RWPE2 (cell line): ENCODE measurements at regions not wholly inside any gene's neighbourhood (a gene's known extent, or its start where the extent isn't known, plus 50 kb on each side); places are given as distances from the start of the nearest gene placed in this dataset.

Source experiments
- ATAC-seq: fragments of 200-7000 bp; cut with Tn5 transposase; 3 replicates; pipeline ENCODE4 v1.9.1; 2021; ENCODE audit warnings: low read depth
- DNase-seq: peaks from one replicate; pipeline ENCODE4 v3.0.0-alpha.2; 2020; ENCODE audit warnings: low spot score
- H3K27ac ChIP-seq: fragments of 450-650 bp; 2 replicates; pipeline ENCODE4 v1.5.1; 2017; ENCODE audit warnings: mild to moderate bottlenecking; ENCODE audit not compliant: poor library complexity, severe bottlenecking
- H3K27me3 ChIP-seq: fragments of 250-450 bp; sonication (Bioruptor Pico); 2 replicates; pipeline ENCODE4 v1.5.1; 2021; ENCODE audit warnings: mild to moderate bottlenecking, moderate library complexity; ENCODE audit not compliant: insufficient read depth, poor library complexity, severe bottlenecking
- H3K36me3 ChIP-seq: fragments of 250-450 bp; sonication (Bioruptor Pico); 2 replicates; pipeline ENCODE4 v1.5.1; 2020; ENCODE audit warnings: low read depth, mild to moderate bottlenecking, moderate library complexity
- H3K4me1 ChIP-seq: fragments of 250-450 bp; sonication (Bioruptor Pico); 2 replicates; pipeline ENCODE4 v1.5.1; 2021; ENCODE audit warnings: mild to moderate bottlenecking, moderate library complexity; ENCODE audit not compliant: insufficient read depth, poor library complexity, severe bottlenecking
- H3K4me3 ChIP-seq: fragments of 250-450 bp; sonication (Bioruptor Pico); 2 replicates; pipeline ENCODE4 v1.5.1; 2021; ENCODE audit warnings: mild to moderate bottlenecking, moderate library complexity; ENCODE audit not compliant: severe bottlenecking
- H3K9me3 ChIP-seq: fragments of 250-450 bp; sonication (Bioruptor Pico); 2 replicates; pipeline ENCODE4 v1.5.1; 2021; ENCODE audit warnings: mild to moderate bottlenecking, moderate library complexity; ENCODE audit not compliant: severe bottlenecking
- CTCF ChIP-seq: fragments of 450-650 bp; IDR thresholded peaks from one replicate; pipeline ENCODE4 v1.5.1; 2017; ENCODE audit warnings: mild to moderate bottlenecking, moderate library complexity; ENCODE audit not compliant: poor library complexity, severe bottlenecking

GRCh38 chr3:150083655-150084042 lies 113.0 kb upstream of the PFN2 start:
- H3K27ac ChIP-seq: peak overlapping the region; percentile 81
- DNase-seq: no peak

GRCh38 chr3:150082898-150083654 lies 112.4 kb upstream of the PFN2 start:
- DNase-seq: no peak
- Histone ChIP-seq H3K4me3 (no peak overlapping the region), H3K27ac (peak overlapping the region; percentile 81), H3K27me3 (no peaks in the 10 kb centered on the region), H3K9me3 (no peaks in the 10 kb centered on the region), H3K4me1 (peaks cover 43% of the 10 kb centered on the region), H3K36me3 (no peaks in the 10 kb centered on the region)
- ATAC-seq: no peak
- no peak for TF ChIP-seq CTCF

More at GRCh38 chr3:150083655-150084042, 113.0 kb upstream of the PFN2 start:
- Histone ChIP-seq H3K36me3 (no peaks in the 10 kb centered on the region), H3K4me3 (no peak overlapping the region), H3K9me3 (no peaks in the 10 kb centered on the region), H3K4me1 (peaks cover 39% of the 10 kb centered on the region), H3K27me3 (no peaks in the 10 kb centered on the region)
- TF ChIP-seq CTCF: no peak
- ATAC-seq: no peak

GRCh38 chr3:150081084-150081483 lies 110.4 kb upstream of the PFN2 start:
- ATAC-seq (peak; percentile 68), DNase-seq (no peak)
- no peak for TF ChIP-seq CTCF
- H3K4me1 ChIP-seq: peaks cover 50% of the 10 kb centered on the region
- H3K27me3 ChIP-seq: no peaks in the 10 kb centered on the region
- H3K4me3 ChIP-seq: no peak overlapping the region
- no peaks in the 10 kb centered on the region for H3K9me3 ChIP-seq
- H3K27ac ChIP-seq: peak overlapping the region; percentile 81
- H3K36me3 ChIP-seq: no peaks in the 10 kb centered on the region

- Histone ChIP-seq H3K27me3 (no peaks in the 10 kb centered on the region), H3K9me3 (no peaks in the 10 kb centered on the region), H3K4me3 (no peak overlapping the region), H3K27ac (peak overlapping the region; percentile 81), H3K36me3 (no peaks in the 10 kb centered on the region), H3K4me1 (peaks cover 50% of the 10 kb centered on the region)
- ATAC-seq (no peak), DNase-seq (no peak)
- TF ChIP-seq CTCF: no peak
These were observed 109.5 kb upstream of the PFN2 start for GRCh38 chr3:150080058-150080730.
